ENCODE measurements at regions not wholly inside any gene's neighbourhood (a gene's known extent, or its start where the extent isn't known, plus 50 kb on each side); places are given as distances from the start of the nearest gene placed in this dataset.

DNA sequence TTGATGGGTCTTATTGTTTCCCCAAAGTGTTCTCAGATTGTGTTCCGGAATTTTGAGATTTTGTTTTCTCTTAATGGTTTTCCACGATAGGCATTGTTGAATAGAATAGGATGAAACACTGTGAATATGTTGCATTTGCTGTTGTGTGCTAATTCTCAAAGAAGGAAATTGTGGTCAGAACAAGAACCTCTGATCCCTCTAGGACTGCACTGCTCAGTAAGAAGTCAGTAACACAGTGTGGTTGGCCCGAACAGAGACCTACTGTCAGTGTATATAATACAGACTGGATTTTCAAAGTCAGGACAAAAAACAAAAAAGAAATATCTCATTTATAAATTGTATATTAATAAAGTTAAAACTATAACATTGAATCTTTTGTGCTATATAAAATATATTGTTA, 494.8 kb downstream of the MAT2B start:
- TF ChIP-seq, protein P1, sequence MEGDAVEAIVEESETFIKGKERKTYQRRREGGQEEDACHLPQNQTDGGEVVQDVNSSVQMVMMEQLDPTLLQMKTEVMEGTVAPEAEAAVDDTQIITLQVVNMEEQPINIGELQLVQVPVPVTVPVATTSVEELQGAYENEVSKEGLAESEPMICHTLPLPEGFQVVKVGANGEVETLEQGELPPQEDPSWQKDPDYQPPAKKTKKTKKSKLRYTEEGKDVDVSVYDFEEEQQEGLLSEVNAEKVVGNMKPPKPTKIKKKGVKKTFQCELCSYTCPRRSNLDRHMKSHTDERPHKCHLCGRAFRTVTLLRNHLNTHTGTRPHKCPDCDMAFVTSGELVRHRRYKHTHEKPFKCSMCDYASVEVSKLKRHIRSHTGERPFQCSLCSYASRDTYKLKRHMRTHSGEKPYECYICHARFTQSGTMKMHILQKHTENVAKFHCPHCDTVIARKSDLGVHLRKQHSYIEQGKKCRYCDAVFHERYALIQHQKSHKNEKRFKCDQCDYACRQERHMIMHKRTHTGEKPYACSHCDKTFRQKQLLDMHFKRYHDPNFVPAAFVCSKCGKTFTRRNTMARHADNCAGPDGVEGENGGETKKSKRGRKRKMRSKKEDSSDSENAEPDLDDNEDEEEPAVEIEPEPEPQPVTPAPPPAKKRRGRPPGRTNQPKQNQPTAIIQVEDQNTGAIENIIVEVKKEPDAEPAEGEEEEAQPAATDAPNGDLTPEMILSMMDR (IDR thresholded peaks at IDR 0.05 in 4 of 5, conservative IDR thresholded peaks at IDR 0.05 in 1 of 5): no peak
- TF ChIP-seq POLR2A (IDR thresholded peaks at IDR 0.05): no peak

Measured in gastrocnemius medialis (tissue), 4 donors.